Stimulated activated naive B cell treated with anti-CD40 and anti-IgM and Interleukin-4, amounts not matched to agents 10 μg/mL and 1 μg/mL and 100 μg/mL, for 72 hours (primary cell): ENCODE measurements at regions not wholly inside any gene's neighbourhood (a gene's known extent, or its start where the extent isn't known, plus 50 kb on each side); places are given as distances from the start of the nearest gene placed in this dataset.

Experiments used
- ATAC-seq, 2 donors: fragments of 150-1000 bp; cut with Tn5 transposase; replicated peaks; 2 replicates each; pipeline ENCODE4 v1.10.0; 2021; ENCODE audit warnings: moderate library complexity in 1 of 2
- DNase-seq: peaks from one replicate; pipeline ENCODE4 v3.0.0; 2021
- H3K27ac Mint-ChIP-seq: one replicate; pipeline ENCODE4 v1.8.0; 2022; ENCODE audit warnings: mild to moderate bottlenecking, mixed read lengths
- H3K27me3 Mint-ChIP-seq, 2 donors: one replicate each; pipeline ENCODE4 v1.8.0; 2022; ENCODE audit warnings: mixed read lengths in 2 of 2
- H3K36me3 Mint-ChIP-seq, 2 donors: one replicate each; pipeline ENCODE4 v1.8.0; 2022; ENCODE audit warnings: mixed read lengths in 2 of 2, mild to moderate bottlenecking in 1 of 2
- H3K4me1 Mint-ChIP-seq, 2 donors: one replicate each; pipeline ENCODE4 v1.8.0; 2022; ENCODE audit warnings: mixed read lengths in 2 of 2, mild to moderate bottlenecking in 1 of 2
- H3K4me3 Mint-ChIP-seq, 2 donors: one replicate each; pipeline ENCODE4 v1.8.0; 2022; ENCODE audit warnings: mild to moderate bottlenecking in 2 of 2, mixed read lengths in 2 of 2, moderate library complexity in 1 of 2
- H3K9me3 Mint-ChIP-seq, 2 donors: one replicate each; pipeline ENCODE4 v1.8.0; 2022; ENCODE audit warnings: mixed read lengths in 2 of 2, mild to moderate bottlenecking in 1 of 2

DNA sequence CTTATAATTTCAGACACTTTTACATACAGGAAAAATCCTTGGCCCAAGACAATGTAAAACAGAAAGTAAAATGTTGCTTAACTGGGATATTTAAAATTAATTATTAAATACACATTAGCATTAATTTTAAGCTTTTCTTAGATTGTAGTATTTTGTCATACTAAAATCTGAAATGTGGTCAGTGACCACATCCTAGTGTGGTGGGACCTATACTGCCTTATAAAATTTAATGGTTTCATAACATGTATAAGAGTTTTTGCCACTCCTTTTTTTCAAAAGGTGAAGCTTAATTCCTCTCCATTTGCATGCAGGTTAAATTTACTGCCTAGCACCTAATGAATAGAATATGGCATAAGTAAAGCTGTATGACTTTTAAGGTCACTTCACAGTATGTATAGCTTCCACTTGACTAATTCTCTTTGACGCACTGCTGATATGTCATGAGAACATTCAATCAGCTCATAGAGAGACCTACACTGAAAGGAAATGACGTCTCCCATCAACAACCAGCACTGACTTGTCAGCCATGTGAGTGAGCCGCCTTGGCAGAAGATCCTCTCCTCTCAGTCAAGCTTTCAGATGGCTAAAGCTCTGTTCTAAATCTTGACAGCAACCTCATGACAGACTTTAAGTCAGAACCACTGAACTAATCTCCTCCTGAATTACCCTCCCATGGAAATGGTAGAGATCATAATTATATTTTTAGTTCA, 847.8 kb downstream of the SI start:
- H3K4me3 Mint-ChIP-seq, result no peak overlapping the region
- H3K27ac Mint-ChIP-seq, result no peak overlapping the region
- H3K4me1 Mint-ChIP-seq, result no peaks in the 10 kb centered on the region

DNA sequence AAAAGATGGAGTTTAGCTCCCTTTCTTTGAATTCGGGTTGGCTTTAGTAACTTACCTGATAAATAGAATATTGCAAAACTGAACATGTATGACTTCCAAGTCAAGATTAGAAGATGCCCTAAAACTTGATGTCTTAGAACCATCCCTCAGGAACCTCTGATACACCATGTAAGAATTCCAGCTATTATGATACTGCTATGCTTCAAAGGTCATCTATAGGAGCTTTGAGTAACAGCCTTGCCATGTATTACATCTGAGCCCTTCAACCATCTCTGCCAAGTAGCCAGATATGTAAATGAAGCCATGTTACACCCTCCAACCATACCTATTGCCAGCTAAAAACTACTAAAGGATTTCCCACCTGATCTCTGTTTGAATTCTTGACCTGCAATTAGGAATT, 854.2 kb downstream of the SI start:
- DNase-seq (no peak), ATAC-seq (no peak)
- H3K4me3 Mint-ChIP-seq, result no peak overlapping the region
- no peaks in the 10 kb centered on the region for H3K27me3 Mint-ChIP-seq
- H3K27ac Mint-ChIP-seq, result peak overlapping the region; percentile 20
- H3K36me3 Mint-ChIP-seq, result no peaks in the 10 kb centered on the region
- no peaks in the 10 kb centered on the region for H3K4me1 Mint-ChIP-seq
- H3K9me3 Mint-ChIP-seq, result peaks cover 2 to 5% of the 10 kb centered on the region in 2 donors

More for the DNA sequence above, 847.8 kb downstream of the SI start:
- Mint-ChIP-seq H3K9me3 (no peaks in the 10 kb centered on the region), H3K36me3 (no peaks in the 10 kb centered on the region), H3K27me3 (no peaks in the 10 kb centered on the region)
- DNase-seq (no peak), ATAC-seq (no peak)

- Mint-ChIP-seq H3K4me3 (no peak overlapping the region), H3K4me1 (no peaks in the 10 kb centered on the region), H3K27ac (no peak overlapping the region), H3K36me3 (no peaks in the 10 kb centered on the region), H3K27me3 (no peaks in the 10 kb centered on the region), H3K9me3 (peaks cover 5 to 6% of the 10 kb centered on the region in 2 donors)
- DNase-seq, result no peak
- ATAC-seq, result no peak
Measured at GRCh38 chr3:164222197-164222596, 856.1 kb downstream of the SI start.

- H3K27ac Mint-ChIP-seq, result no peak overlapping the region
- DNase-seq (no peak), ATAC-seq (no peak)
- H3K4me3 Mint-ChIP-seq, result no peak overlapping the region
- H3K9me3 Mint-ChIP-seq, result peaks cover 5 to 6% of the 10 kb centered on the region in 2 donors
- no peaks in the 10 kb centered on the region for H3K27me3 Mint-ChIP-seq
- H3K4me1 Mint-ChIP-seq, result no peaks in the 10 kb centered on the region
- H3K36me3 Mint-ChIP-seq, result no peaks in the 10 kb centered on the region
Measured at GRCh38 chr3:164221297-164221696, 857.0 kb downstream of the SI start.

DNA sequence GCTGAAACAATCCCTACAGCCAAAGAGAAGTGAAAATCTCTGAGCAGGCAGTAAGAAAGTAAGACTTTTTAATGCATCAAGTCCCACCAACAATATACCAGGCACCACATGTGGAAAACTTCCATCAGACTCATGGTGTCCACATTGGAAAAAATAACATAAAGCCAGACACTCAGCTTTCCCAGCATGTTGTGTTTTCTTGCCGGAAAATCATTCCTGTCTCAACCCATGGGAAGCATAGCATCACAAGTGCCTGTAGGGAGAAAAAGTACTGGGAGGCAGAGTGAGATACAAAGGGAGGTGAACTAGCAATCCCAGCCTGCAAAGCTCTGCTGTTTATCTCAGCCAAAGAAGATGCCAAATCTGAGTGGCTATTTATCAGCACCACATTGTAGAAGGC, 868.9 kb downstream of the SI start:
- no peak overlapping the region for H3K4me3 Mint-ChIP-seq
- H3K36me3 Mint-ChIP-seq, result no peaks in the 10 kb centered on the region
- H3K9me3 Mint-ChIP-seq, result peaks cover 0 to 3% of the 10 kb centered on the region in 2 donors
- no peak overlapping the region for H3K27ac Mint-ChIP-seq
- ATAC-seq (no peak), DNase-seq (no peak)
- no peaks in the 10 kb centered on the region for H3K27me3 Mint-ChIP-seq
- no peaks in the 10 kb centered on the region for H3K4me1 Mint-ChIP-seq

DNA sequence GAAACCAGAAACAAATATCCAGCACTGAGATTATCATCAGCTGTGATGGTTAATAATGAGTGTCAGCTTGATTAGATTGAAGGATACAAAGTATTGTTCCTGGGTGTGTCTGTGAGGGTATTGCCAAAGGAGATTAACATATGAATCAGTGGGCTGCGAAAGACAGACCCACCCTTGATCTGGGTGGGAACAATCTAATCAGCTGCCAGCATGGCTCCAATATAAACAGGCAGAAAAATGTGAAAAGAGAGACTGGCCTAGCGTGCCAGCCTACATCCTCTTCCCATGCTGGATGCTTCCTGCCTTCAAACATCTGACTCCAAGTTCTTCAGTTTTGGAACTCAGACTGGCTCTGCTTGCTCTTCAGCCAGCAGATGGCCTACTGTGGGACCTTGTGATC, 869.5 kb downstream of the SI start:
- no peak for DNase-seq
- Mint-ChIP-seq H3K4me1 (no peaks in the 10 kb centered on the region), H3K36me3 (no peaks in the 10 kb centered on the region), H3K4me3 (no peak overlapping the region), H3K27me3 (no peaks in the 10 kb centered on the region), H3K27ac (no peak overlapping the region), H3K9me3 (peaks cover 0 to 3% of the 10 kb centered on the region in 2 donors)
- ATAC-seq, result no peak

DNA sequence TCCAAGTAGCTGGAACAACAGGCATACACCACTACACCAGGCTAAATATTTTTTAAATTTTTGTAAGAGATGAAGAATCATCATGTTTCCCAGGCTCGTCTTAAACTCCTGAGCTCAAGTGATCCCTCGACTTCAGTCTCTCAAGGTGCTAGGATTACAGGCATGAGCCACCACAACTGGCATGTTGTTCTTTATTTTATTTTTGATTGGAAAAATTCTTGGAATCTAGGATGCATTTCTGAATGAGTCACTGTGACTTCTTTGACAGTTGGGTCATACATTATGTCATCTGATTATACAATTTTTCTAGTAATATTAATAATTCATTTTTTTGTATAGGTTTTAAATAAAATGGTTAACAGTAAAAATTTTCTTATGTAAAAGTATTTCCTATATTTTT, 870.2 kb downstream of the SI start:
- H3K9me3 Mint-ChIP-seq, result peaks cover 0 to 3% of the 10 kb centered on the region in 2 donors
- no peaks in the 10 kb centered on the region for H3K36me3 Mint-ChIP-seq
- DNase-seq, result no peak
- H3K27ac Mint-ChIP-seq, result no peak overlapping the region
- H3K4me1 Mint-ChIP-seq, result no peaks in the 10 kb centered on the region
- H3K4me3 Mint-ChIP-seq, result no peak overlapping the region
- no peak for ATAC-seq
- no peaks in the 10 kb centered on the region for H3K27me3 Mint-ChIP-seq

DNA sequence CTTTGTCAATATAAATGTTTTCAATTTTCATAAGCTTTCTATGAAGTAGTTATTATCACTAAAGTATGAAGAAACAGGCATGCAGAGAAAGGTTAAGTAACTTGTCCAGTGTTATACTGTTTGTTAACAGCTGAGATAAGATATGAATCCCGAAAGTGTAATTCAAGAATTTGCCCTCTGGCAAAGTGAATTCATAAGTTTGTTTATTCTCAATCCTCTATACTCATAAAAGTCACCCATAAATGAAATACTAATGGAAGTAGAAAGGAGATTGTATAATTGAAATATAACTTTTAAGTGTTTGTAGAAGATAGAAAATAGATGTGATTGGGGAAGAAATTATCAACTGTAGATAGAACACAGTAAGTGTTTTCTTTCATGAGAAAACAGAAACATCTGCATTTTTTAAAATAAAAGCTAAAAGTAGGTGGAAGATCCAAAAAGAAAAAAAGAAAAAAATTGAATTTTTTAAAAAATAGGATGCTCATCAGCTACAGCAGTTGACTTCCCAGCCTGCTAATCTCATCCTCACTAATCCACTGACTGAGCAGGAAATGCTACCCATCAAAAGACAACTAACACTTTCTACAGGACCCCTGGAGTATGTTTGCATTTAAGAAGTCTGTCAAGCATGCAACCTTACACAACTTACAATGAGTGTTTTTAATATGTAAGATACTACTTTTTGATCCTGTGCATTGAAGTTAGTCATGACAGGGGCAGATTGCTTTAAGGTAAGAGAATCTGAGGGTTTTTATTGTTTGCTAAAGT, 878.1 kb downstream of the SI start:
- no peak for DNase-seq
- no peak for ATAC-seq
- H3K4me1 Mint-ChIP-seq, result no peaks in the 10 kb centered on the region
- H3K4me3 Mint-ChIP-seq, result no peak overlapping the region
- no peaks in the 10 kb centered on the region for H3K27me3 Mint-ChIP-seq
- H3K9me3 Mint-ChIP-seq, result peaks cover 0 to 6% of the 10 kb centered on the region in 2 donors
- no peak overlapping the region for H3K27ac Mint-ChIP-seq
- no peaks in the 10 kb centered on the region for H3K36me3 Mint-ChIP-seq

- DNase-seq, result no peak
- no peaks in the 10 kb centered on the region for H3K27me3 Mint-ChIP-seq
- no peak overlapping the region for H3K27ac Mint-ChIP-seq
- no peak for ATAC-seq
- H3K9me3 Mint-ChIP-seq, result peaks cover 0 to 8% of the 10 kb centered on the region in 2 donors
- H3K4me1 Mint-ChIP-seq, result no peaks in the 10 kb centered on the region
- no peaks in the 10 kb centered on the region for H3K36me3 Mint-ChIP-seq
- no peak overlapping the region for H3K4me3 Mint-ChIP-seq
Measured at GRCh38 chr3:164196477-164196876, 881.8 kb downstream of the SI start.

GRCh38 chr3:164194842-164195241, 883.5 kb downstream of the SI start:
- H3K4me1 Mint-ChIP-seq, result no peaks in the 10 kb centered on the region
- H3K27ac Mint-ChIP-seq, result no peak overlapping the region
- H3K36me3 Mint-ChIP-seq, result no peaks in the 10 kb centered on the region
- ATAC-seq (no peak), DNase-seq (no peak)
- no peak overlapping the region for H3K4me3 Mint-ChIP-seq
- peaks cover 0 to 8% of the 10 kb centered on the region in 2 donors for H3K9me3 Mint-ChIP-seq
- H3K27me3 Mint-ChIP-seq, result no peaks in the 10 kb centered on the region

GRCh38 chr3:164192974-164193373, 885.3 kb downstream of the SI start:
- H3K36me3 Mint-ChIP-seq, result no peaks in the 10 kb centered on the region
- H3K27me3 Mint-ChIP-seq, result no peaks in the 10 kb centered on the region
- DNase-seq, result no peak
- H3K4me1 Mint-ChIP-seq, result no peaks in the 10 kb centered on the region
- H3K4me3 Mint-ChIP-seq, result no peak overlapping the region
- no peak for ATAC-seq
- H3K9me3 Mint-ChIP-seq, result peaks cover 0 to 8% of the 10 kb centered on the region in 2 donors
- H3K27ac Mint-ChIP-seq, result no peak overlapping the region

DNA sequence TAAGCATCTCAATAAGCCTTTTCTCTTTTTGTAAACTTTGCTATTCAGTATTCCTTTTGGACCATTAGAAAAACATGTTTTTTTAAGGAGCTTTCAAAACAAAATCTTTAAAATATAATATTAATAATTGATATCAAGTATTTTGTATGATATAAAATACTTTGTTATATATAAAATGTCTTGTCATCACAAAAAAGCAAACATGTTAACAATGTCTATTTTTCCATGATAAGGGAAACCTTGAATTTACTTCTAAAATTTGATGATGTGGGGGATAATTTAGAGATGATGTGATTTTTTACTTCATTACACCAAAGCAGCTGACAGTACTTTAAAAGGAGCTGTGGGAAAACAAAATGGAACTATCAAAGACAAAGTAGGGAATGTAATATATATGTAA, 887.7 kb downstream of the SI start:
- Mint-ChIP-seq H3K9me3 (peaks cover 0 to 3% of the 10 kb centered on the region in 2 donors), H3K4me3 (no peak overlapping the region), H3K27me3 (no peaks in the 10 kb centered on the region)

GRCh38 chr3:164186095-164186494, 892.2 kb downstream of the SI start:
- no peak for ATAC-seq
- Mint-ChIP-seq H3K4me3 (no peak overlapping the region), H3K36me3 (no peaks in the 10 kb centered on the region), H3K27ac (no peak overlapping the region), H3K9me3 (peaks cover 0 to 11% of the 10 kb centered on the region in 2 donors), H3K4me1 (no peaks in the 10 kb centered on the region), H3K27me3 (no peaks in the 10 kb centered on the region)
- DNase-seq, result no peak

More for the DNA sequence above, 887.7 kb downstream of the SI start:
- Mint-ChIP-seq H3K27ac (no peak overlapping the region), H3K4me1 (no peaks in the 10 kb centered on the region), H3K36me3 (no peaks in the 10 kb centered on the region)
- DNase-seq, result no peak
- no peak for ATAC-seq

GRCh38 chr3:164179110-164179774, 899.1 kb downstream of the SI start:
- H3K4me1 Mint-ChIP-seq, result no peaks in the 10 kb centered on the region
- H3K27me3 Mint-ChIP-seq, result no peaks in the 10 kb centered on the region
- no peak overlapping the region for H3K4me3 Mint-ChIP-seq
- no peak overlapping the region for H3K27ac Mint-ChIP-seq
- peaks cover 11 to 18% of the 10 kb centered on the region in 2 donors for H3K9me3 Mint-ChIP-seq
- DNase-seq (no peak), ATAC-seq (no peak)
- H3K36me3 Mint-ChIP-seq, result no peaks in the 10 kb centered on the region

- peaks cover 4 to 7% of the 10 kb centered on the region in 2 donors for H3K9me3 Mint-ChIP-seq
- DNase-seq (no peak), ATAC-seq (no peak)
- no peak overlapping the region for H3K27ac Mint-ChIP-seq
- H3K27me3 Mint-ChIP-seq, result no peaks in the 10 kb centered on the region
- H3K36me3 Mint-ChIP-seq, result no peaks in the 10 kb centered on the region
- no peak overlapping the region for H3K4me3 Mint-ChIP-seq
- no peaks in the 10 kb centered on the region for H3K4me1 Mint-ChIP-seq
Measured at GRCh38 chr3:164174059-164174458, 904.2 kb downstream of the SI start.
